Activated T-helper 2 cell treated with anti-CD3 and anti-CD28 coated beads, Interferon-gamma antibody, Interleukin-2, Interleukin-4, amounts not matched to agents 10 μg/mL and 5 μg/mL and 100 μg/mL, durations not matched to agents 14 hours and 24 hours and 36 hours (primary cell): ENCODE measurements at regions not wholly inside any gene's neighbourhood (a gene's known extent, or its start where the extent isn't known, plus 50 kb on each side); places are given as distances from the start of the nearest gene placed in this dataset.

Source experiments
- DNase-seq: peaks from one replicate; pipeline ENCODE4 v3.0.0; 2021; ENCODE audit warnings: low spot score
- H3K27ac Mint-ChIP-seq: one replicate; pipeline ENCODE4 v1.8.0; 2021; ENCODE audit warnings: mixed read lengths
- H3K27me3 Mint-ChIP-seq: one replicate; pipeline ENCODE4 v1.8.0; 2021; ENCODE audit warnings: low read depth, mixed read lengths
- H3K36me3 Mint-ChIP-seq: one replicate; pipeline ENCODE4 v1.8.0; 2021; ENCODE audit warnings: low read depth, mixed read lengths
- H3K4me1 Mint-ChIP-seq: one replicate; pipeline ENCODE4 v1.8.0; 2021; ENCODE audit warnings: low read depth, mixed read lengths
- H3K4me3 Mint-ChIP-seq: one replicate; pipeline ENCODE4 v1.8.0; 2021; ENCODE audit warnings: low read depth, mild to moderate bottlenecking, moderate library complexity, mixed read lengths
- H3K9me3 Mint-ChIP-seq: one replicate; pipeline ENCODE4 v1.8.0; 2021; ENCODE audit warnings: mixed read lengths
- intact Hi-C: fragments of 100-400 bp; cut with micrococcal nuclease; formaldehyde crosslinking; loops from one replicate; pipeline ENCODE4 v1.15.1; 2023

DNA sequence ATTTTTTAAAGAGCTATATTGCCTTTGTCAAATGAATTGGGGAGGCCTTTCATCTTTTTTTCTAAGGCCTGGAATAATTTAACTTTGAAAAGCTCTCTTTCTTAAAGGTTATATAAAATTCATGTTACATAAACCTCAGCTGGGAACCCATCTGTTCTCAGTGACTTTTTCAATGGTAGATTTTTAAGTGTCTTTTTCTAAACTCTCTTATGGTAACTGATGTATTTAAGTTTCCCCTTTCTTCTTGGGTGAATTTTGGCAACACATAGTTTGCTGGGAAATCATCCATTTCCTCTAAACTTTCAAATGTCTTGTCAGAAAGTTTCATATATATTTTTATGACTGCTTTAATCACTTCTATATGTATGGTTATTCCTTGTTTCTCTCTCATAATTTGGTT, 362.2 kb upstream of the KLF6 start:
- no peaks in the 10 kb centered on the region for H3K4me1 Mint-ChIP-seq
- no peaks in the 10 kb centered on the region for H3K9me3 Mint-ChIP-seq
- no peak overlapping the region for H3K27ac Mint-ChIP-seq
- H3K36me3 Mint-ChIP-seq, result no peaks in the 10 kb centered on the region
- no peak for DNase-seq
- intact Hi-C loops, result no loop called here
- no peak overlapping the region for H3K4me3 Mint-ChIP-seq
- peaks cover 9% of the 10 kb centered on the region for H3K27me3 Mint-ChIP-seq

DNA sequence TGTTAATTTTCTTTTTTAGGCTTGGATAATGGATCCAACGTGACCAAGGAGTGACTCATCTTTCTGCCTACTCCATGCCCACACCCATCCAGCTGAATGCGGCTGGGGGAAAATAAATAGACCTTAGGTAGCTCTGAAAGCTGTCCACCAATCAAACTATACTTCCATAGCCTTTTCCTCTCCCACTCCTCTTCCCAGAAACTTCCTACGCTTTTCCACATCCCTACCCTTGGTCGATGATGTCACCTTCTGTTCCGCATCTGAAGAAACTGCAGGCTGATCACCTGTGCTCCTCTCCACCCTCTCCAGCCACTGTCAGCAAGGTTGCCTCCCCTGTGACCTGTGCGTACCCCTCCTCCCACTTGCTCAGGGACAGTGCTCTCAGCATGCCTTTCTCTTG, 359.8 kb upstream of the KLF6 start:
- H3K4me1 Mint-ChIP-seq, result no peaks in the 10 kb centered on the region
- H3K36me3 Mint-ChIP-seq, result no peaks in the 10 kb centered on the region
- no peak for DNase-seq
- peaks cover 21% of the 10 kb centered on the region for H3K9me3 Mint-ChIP-seq
- intact Hi-C loops, result no loop called here
- H3K27ac Mint-ChIP-seq, result no peak overlapping the region
- peaks cover 9% of the 10 kb centered on the region for H3K27me3 Mint-ChIP-seq
- H3K4me3 Mint-ChIP-seq, result no peak overlapping the region

DNA sequence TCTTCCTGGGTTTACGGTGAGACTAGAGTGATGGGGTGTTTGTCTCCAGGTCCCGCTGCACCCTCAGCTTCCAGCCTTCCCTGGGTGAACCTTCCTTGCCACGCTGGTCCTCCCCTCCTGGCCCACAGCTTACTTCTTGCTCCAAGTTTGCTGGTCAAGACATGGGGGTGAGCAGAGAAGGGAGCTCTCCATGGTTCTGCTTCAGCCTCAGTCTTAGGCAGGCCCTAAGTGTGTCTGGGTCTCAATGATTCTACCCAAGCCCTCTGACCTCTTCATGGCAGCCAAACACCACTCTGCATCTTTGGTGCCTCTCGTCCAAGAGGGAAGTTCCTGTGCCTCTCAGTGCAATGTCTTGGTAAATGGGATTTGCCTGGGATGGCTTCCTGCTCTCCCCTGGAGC, 356.5 kb upstream of the KLF6 start:
- DNase-seq, result no peak
- Mint-ChIP-seq H3K36me3 (no peaks in the 10 kb centered on the region), H3K27me3 (peaks cover 7% of the 10 kb centered on the region), H3K9me3 (peaks cover 31% of the 10 kb centered on the region), H3K4me3 (no peak overlapping the region), H3K27ac (no peak overlapping the region), H3K4me1 (peaks cover 2% of the 10 kb centered on the region)
- intact Hi-C loops, result no loop called here

DNA sequence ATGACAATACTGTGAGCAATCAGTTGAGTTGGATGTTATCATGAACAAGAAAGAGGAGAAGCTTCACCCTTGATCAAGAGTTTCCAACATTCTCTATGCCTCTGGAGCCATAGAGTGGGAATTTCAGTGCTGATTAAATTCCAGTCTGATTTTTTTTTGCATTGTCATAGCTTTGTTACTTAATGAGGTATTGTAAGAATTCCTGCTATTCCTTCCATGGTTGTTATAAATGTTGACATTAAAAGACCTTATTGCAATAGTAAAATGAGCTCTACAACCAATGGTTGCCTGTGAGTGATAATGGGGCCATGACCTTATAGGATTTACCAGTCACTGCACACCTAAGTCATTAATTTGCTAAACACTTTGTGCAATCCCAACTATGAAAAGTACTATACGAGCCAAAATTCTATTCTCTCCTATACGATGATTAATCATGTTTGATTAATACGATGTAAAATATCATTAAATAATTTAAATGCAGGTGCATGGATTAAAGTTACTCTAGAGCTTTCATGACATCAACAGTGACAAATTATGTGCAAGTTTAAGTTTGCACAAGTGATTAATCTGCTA, 353.2 kb upstream of the KLF6 start:
- intact Hi-C loops, result loop anchor here (10.0 kb wide), 1 partner anchor 673 kb away; no protein-coding TSS in a partner anchor
- H3K27ac Mint-ChIP-seq, result no peak overlapping the region
- H3K4me1 Mint-ChIP-seq, result peaks cover 22% of the 10 kb centered on the region
- H3K27me3 Mint-ChIP-seq, result no peaks in the 10 kb centered on the region
- H3K36me3 Mint-ChIP-seq, result no peaks in the 10 kb centered on the region
- no peak for DNase-seq
- peaks cover 31% of the 10 kb centered on the region for H3K9me3 Mint-ChIP-seq
- no peak overlapping the region for H3K4me3 Mint-ChIP-seq

DNA sequence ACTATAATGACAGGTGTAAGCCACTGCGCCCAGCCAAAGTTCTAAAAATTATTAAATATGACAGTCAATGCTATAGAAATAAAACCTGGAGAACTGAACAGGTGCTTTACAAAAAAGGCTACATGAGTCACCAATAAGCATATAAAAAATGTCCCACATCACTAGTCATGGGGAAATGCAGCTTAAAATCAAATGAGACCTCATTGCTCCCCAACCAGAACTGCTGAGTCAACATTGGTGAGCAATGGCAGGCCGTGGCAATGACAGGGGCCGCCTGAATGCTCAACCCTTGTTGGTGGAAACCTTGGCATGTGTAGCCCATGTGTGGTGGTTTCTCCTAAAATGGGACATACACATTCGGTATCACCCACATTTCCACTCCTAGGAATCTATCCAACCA, 352.3 kb upstream of the KLF6 start:
- H3K27ac Mint-ChIP-seq, result no peak overlapping the region
- no peaks in the 10 kb centered on the region for H3K36me3 Mint-ChIP-seq
- H3K4me3 Mint-ChIP-seq, result no peak overlapping the region
- no peaks in the 10 kb centered on the region for H3K27me3 Mint-ChIP-seq
- intact Hi-C loops, result loop anchor here (10.0 kb wide), 1 partner anchor 672 kb away; no protein-coding TSS in a partner anchor
- peaks cover 22% of the 10 kb centered on the region for H3K4me1 Mint-ChIP-seq
- peaks cover 31% of the 10 kb centered on the region for H3K9me3 Mint-ChIP-seq
- no peak for DNase-seq

DNA sequence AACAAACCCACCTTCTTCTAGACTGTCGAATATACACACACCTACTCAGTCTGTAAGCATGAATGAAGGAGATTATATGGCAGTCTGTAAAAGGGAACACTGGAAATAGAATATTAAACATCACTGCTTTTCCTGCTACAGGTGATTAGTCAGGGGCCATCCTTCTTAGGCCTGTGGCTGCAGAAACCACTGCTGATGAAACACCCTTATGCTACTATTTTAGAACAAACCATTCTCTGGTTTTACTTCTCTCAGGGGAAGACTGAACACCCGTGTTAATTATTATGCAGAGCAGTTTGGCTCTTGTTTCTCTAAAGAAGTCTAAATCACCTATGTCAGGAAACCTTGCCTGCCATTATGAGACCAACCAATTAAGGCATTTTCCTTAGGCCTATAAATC, 351.1 kb upstream of the KLF6 start:
- no peak overlapping the region for H3K27ac Mint-ChIP-seq

DNA sequence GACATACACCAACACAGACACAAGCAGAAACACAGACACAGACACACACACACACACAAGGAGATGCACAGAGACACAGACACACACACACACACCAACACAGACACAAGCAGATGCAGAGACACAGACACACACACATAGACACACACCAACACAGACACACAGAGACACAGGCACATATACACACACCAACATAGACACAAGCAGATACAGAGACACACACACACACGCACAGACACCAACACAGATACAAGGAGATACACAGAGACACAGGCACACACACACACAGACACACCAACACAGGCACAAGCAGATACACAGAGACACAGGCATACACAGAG, 347.2 kb upstream of the KLF6 start:
- no peaks in the 10 kb centered on the region for H3K27me3 Mint-ChIP-seq
- H3K27ac Mint-ChIP-seq, result no peak overlapping the region
- H3K4me1 Mint-ChIP-seq, result peaks cover 47% of the 10 kb centered on the region
- H3K36me3 Mint-ChIP-seq, result peaks cover 12% of the 10 kb centered on the region
- no peak overlapping the region for H3K4me3 Mint-ChIP-seq
- no peak for DNase-seq
- intact Hi-C loops, result loop anchor here (1.0 to 10.0 kb wide), 7 partner anchors 57 to 667 kb away; partner anchors contain the start of gene KLF6
- peaks cover 9% of the 10 kb centered on the region for H3K9me3 Mint-ChIP-seq

More for the DNA sequence above, 351.1 kb upstream of the KLF6 start:
- no peak for DNase-seq
- Mint-ChIP-seq H3K27me3 (no peaks in the 10 kb centered on the region), H3K9me3 (peaks cover 21% of the 10 kb centered on the region), H3K36me3 (no peaks in the 10 kb centered on the region), H3K4me1 (peaks cover 22% of the 10 kb centered on the region), H3K4me3 (no peak overlapping the region)
- intact Hi-C loops, result loop anchor here (10.0 kb wide), 1 partner anchor 671 kb away; no protein-coding TSS in a partner anchor

DNA sequence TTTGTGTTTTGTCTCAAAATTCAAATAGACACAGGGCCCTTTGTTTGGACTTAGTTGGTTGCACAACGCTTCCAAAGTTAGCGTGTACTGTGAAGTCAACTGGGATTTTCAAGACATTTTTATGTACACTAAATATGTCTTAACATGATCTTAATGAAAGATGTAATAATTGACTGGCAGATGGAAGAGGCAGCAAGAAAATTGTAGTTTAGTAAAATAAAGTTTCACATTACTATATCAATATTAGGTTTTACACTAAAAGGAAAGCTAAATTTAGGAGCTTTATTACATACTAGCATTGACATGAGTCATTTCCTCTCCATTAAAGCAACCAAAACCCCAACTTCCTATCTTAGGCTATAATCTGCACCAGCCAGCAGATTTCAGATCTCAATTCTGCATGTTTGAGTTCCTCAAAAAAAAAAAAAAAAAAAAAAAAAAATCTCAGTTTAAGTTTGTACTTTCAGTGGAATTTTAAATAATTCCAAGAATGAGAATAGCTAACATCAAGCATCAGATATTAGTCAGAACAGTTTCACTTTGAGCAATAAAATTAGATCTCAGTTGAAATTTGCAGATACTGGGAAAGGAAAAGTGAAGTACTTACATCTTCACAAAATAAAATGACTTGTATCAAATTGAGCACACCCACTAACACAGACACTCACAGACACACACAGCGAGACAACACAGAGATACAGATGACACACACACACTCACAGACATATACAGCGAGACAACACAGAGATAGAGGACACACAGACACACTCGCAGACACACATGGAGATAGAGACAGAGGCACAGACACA, 346.6 kb upstream of the KLF6 start:
- peaks cover 13% of the 10 kb centered on the region for H3K9me3 Mint-ChIP-seq
- H3K27ac Mint-ChIP-seq, result no peak overlapping the region
- peaks cover 16% of the 10 kb centered on the region for H3K36me3 Mint-ChIP-seq
- no peak overlapping the region for H3K4me3 Mint-ChIP-seq
- DNase-seq, result peak; percentile 37
- intact Hi-C loops, result loop anchor here (1.0 to 10.0 kb wide), 11 partner anchors 57 to 667 kb away; partner anchors contain the start of gene KLF6
- no peaks in the 10 kb centered on the region for H3K27me3 Mint-ChIP-seq
- peaks cover 46% of the 10 kb centered on the region for H3K4me1 Mint-ChIP-seq

DNA sequence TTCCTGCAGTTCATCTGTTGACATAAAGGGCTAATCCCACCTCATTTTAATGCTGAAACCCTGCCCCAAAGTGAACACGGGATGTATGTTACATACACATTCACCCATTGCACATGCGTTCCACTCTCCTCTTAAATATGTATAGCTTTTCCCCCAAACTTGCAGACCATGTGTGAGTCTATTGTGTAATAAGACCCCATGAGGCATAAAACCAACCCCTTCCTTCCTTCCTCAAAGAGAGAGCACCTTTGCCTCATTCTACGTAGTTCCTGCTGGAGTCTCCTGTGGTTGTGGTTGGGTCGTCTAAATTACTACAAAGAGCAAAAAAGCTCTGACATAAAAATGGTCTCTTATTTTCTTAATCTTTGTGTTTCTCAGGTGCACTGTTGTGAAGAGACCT, 345.7 kb upstream of the KLF6 start:
- H3K27ac Mint-ChIP-seq, result no peak overlapping the region
- H3K4me3 Mint-ChIP-seq, result no peak overlapping the region
- DNase-seq, result no peak
- peaks cover 45% of the 10 kb centered on the region for H3K4me1 Mint-ChIP-seq
- H3K36me3 Mint-ChIP-seq, result peaks cover 22% of the 10 kb centered on the region
- H3K27me3 Mint-ChIP-seq, result no peaks in the 10 kb centered on the region
- intact Hi-C loops, result loop anchor here (1.0 to 10.0 kb wide), 7 partner anchors 64 to 666 kb away; partner anchors contain the start of gene KLF6
- H3K9me3 Mint-ChIP-seq, result peaks cover 23% of the 10 kb centered on the region

DNA sequence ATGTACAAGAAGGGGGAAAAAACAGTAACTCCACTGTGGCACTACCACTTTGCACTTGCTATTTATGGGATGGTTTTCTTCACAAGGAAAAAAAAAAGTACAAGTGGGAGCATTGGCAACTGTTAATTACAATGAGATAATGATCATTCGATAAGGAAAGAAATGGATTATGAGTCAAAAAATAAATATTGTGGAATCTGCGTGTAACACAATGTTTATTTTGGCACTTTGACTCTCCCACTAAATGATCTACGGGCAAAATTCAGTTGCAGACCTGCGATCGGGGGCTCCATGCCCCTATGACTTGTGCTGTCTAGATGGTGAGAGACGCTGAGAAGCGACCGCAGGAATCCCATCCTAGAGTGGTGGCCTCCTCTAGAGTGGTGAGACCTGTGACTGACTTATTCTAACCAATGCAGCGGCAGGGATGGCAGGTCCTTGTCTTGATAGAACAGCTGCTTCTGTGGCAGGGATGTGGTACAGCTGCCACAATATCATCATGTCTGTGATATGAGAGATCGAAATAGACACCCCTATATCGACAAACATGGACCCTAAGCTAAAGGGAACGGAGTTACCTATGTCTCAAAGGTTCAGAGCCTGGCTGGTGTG, 345.0 kb upstream of the KLF6 start:
- Mint-ChIP-seq H3K27me3 (no peaks in the 10 kb centered on the region), H3K4me3 (no peak overlapping the region), H3K36me3 (peaks cover 23% of the 10 kb centered on the region), H3K27ac (no peak overlapping the region), H3K4me1 (peaks cover 38% of the 10 kb centered on the region), H3K9me3 (peaks cover 26% of the 10 kb centered on the region)
- intact Hi-C loops, result loop anchor here (2.0 to 10.0 kb wide), 6 partner anchors 63 to 665 kb away; partner anchors contain the start of gene KLF6
- no peak for DNase-seq

DNA sequence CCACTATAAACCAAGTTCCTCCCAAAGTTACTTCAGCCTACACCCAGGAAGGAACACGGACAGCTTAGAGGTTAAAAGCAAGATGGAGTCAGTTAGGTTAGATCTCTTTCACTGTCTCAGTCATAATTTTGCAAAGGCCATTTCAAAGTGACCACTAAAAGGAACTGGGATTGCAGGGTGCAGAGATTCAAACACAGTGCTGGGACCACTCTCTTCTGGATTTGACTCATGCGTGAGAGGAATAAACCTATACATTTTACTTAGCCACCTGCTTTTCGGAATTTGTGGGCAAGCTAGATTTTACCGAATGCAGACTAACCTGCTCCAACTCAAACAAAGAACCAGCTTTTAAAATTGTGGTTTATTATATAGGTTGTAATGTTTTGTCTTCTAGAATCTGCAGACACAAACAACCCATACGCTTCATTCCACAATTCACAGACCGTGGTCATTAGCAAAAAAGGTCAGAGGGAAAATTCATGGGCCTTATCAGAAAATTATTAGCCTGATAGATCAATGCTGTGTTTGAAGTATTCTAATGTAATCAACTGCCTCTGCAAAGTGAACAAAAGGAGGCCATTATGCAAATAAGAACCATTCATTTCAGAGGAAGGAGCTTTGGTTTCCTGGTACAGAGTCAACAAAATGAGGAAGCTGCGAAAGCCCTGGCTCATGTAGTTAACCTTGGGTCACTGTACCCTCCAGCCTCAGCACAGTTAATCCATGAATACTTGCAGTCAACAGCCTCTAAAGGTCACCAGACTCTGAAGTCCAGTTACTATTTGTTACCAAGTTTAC, 342.7 kb upstream of the KLF6 start:
- H3K4me1 Mint-ChIP-seq, result peaks cover 33% of the 10 kb centered on the region
- DNase-seq, result no peak
- H3K36me3 Mint-ChIP-seq, result peaks cover 26% of the 10 kb centered on the region
- H3K4me3 Mint-ChIP-seq, result no peak overlapping the region
- intact Hi-C loops, result loop anchor here (5.0 kb wide), 1 partner anchor 525 kb away; no protein-coding TSS in a partner anchor
- no peak overlapping the region for H3K27ac Mint-ChIP-seq
- H3K27me3 Mint-ChIP-seq, result no peaks in the 10 kb centered on the region
- peaks cover 32% of the 10 kb centered on the region for H3K9me3 Mint-ChIP-seq

DNA sequence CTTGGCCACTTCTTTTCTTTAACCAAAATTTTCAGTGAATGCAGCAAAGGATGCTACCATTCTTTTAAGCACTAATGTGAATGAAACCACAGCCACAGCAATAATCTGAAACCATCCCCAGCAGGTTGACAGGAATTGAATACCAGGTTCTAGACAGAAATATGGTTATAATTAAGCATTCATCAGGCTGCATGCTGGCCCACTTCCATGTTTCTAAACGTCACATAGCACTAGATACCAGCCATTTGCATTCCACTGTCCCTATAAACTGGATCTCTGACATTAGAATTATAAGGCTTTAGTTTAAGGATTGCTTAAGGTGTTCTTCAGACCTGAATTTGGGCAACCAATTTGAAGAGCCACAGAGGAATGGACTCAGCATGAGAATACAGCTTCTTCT, 340.8 kb upstream of the KLF6 start:
- Mint-ChIP-seq H3K36me3 (peaks cover 26% of the 10 kb centered on the region), H3K4me1 (peaks cover 40% of the 10 kb centered on the region), H3K9me3 (peaks cover 32% of the 10 kb centered on the region), H3K27me3 (no peaks in the 10 kb centered on the region), H3K4me3 (no peak overlapping the region), H3K27ac (no peak overlapping the region)
- no peak for DNase-seq
- intact Hi-C loops, result loop anchor here (5.0 kb wide), 1 partner anchor 527 kb away; no protein-coding TSS in a partner anchor
